GM06990 (cell line): ENCODE measurements at regions not wholly inside any gene's neighbourhood (a gene's known extent, or its start where the extent isn't known, plus 50 kb on each side); places are given as distances from the start of the nearest gene placed in this dataset.

Experiments used
- DNase-seq: peaks from one replicate; pipeline ENCODE4 v3.0.0-alpha.2; 2011; ENCODE audit not compliant: insufficient read length; ENCODE audit errors: extremely low read depth
- H3K27me3 ChIP-seq: replicated peaks from 2 replicates; pipeline ENCODE4 v1.6.0; 2011; ENCODE audit warnings: low read length; ENCODE audit not compliant: control insufficient read depth, insufficient read depth
- H3K36me3 ChIP-seq: 2 replicates; pipeline ENCODE4 v1.5.1; 2011; ENCODE audit warnings: low read length; ENCODE audit not compliant: control insufficient read depth, insufficient read depth
- H3K4me3 ChIP-seq: replicated peaks from 2 replicates; pipeline ENCODE4 v1.5.1; 2011; ENCODE audit warnings: low read depth, mild to moderate bottlenecking, control low read depth, low read length
- CTCF ChIP-seq: IDR thresholded peaks from 2 replicates; pipeline ENCODE4 v1.5.1; 2011; ENCODE audit warnings: low read length, control low read depth, mild to moderate bottlenecking, inconsistent platforms; ENCODE audit not compliant: insufficient read depth, poor library complexity, severe bottlenecking

- Histone ChIP-seq H3K27me3 (no peaks in the 10 kb centered on the region), H3K36me3 (no peaks in the 10 kb centered on the region), H3K4me3 (no peak overlapping the region)
- no peak for TF ChIP-seq CTCF
- no peak for DNase-seq
These were observed 86.4 kb upstream of the MYOCD start for GRCh38 chr17:12579288-12579687.

- no peak overlapping the region for H3K4me3 ChIP-seq
- no peaks in the 10 kb centered on the region for H3K27me3 ChIP-seq
- TF ChIP-seq CTCF = no peak
- no peak for DNase-seq
- no peaks in the 10 kb centered on the region for H3K36me3 ChIP-seq
These were observed 85.0 kb upstream of the MYOCD start for GRCh38 chr17:12580640-12581039.

GRCh38 chr17:12584727-12585126, 81.0 kb upstream of the MYOCD start:
- H3K36me3 ChIP-seq = no peaks in the 10 kb centered on the region
- H3K27me3 ChIP-seq = no peaks in the 10 kb centered on the region
- no peak overlapping the region for H3K4me3 ChIP-seq
- DNase-seq = no peak
- no peak for TF ChIP-seq CTCF

GRCh38 chr17:12588531-12588930, 77.2 kb upstream of the MYOCD start:
- no peak for TF ChIP-seq CTCF
- Histone ChIP-seq H3K27me3 (no peaks in the 10 kb centered on the region), H3K36me3 (no peaks in the 10 kb centered on the region), H3K4me3 (no peak overlapping the region)
- DNase-seq = no peak

- Histone ChIP-seq H3K27me3 (no peaks in the 10 kb centered on the region), H3K36me3 (no peaks in the 10 kb centered on the region), H3K4me3 (no peak overlapping the region)
- no peak for TF ChIP-seq CTCF
- DNase-seq = no peak
These were observed 75.3 kb upstream of the MYOCD start for GRCh38 chr17:12590417-12590816.

- no peak for DNase-seq
- H3K36me3 ChIP-seq = no peaks in the 10 kb centered on the region
- no peak for TF ChIP-seq CTCF
- H3K27me3 ChIP-seq = no peaks in the 10 kb centered on the region
- H3K4me3 ChIP-seq = no peak overlapping the region
These were observed 74.5 kb upstream of the MYOCD start for GRCh38 chr17:12591021-12591735.
